Smooth muscle cell (in vitro differentiated cells): ENCODE measurements at regions not wholly inside any gene's neighbourhood (a gene's known extent, or its start where the extent isn't known, plus 50 kb on each side); places are given as distances from the start of the nearest gene placed in this dataset.

ENCODE experiments used
- DNase-seq: peaks from one replicate; lab custom pipeline; 2025; ENCODE audit not compliant: unreplicated experiment; lab: John Stamatoyannopoulos, UW
- H2AFZ ChIP-seq: fragments of 200-600 bp; sonication (generic); 2 replicates; pipeline ENCODE4 v1.6.0; 2016; ENCODE audit warnings: antibody characterized with exemption, low read depth, mild to moderate bottlenecking
- H3F3A ChIP-seq: fragments of 200-600 bp; sonication (generic); 2 replicates; pipeline ENCODE4 v1.6.0; 2017; ENCODE audit warnings: antibody characterized with exemption, low read depth
- H3K27ac ChIP-seq: fragments of 200-600 bp; sonication (generic); 2 replicates; pipeline ENCODE4 v1.5.1; 2016; ENCODE audit warnings: low read depth, mild to moderate bottlenecking
- H3K27me3 ChIP-seq: fragments of 200-600 bp; sonication (generic); 2 replicates; pipeline ENCODE4 v1.6.1; 2016; ENCODE audit warnings: low read depth, mild to moderate bottlenecking
- H3K36me3 ChIP-seq: fragments of 200-600 bp; sonication (generic); 2 replicates; pipeline ENCODE4 v1.5.1; 2016; ENCODE audit warnings: low read depth
- H3K4me1 ChIP-seq: fragments of 200-600 bp; sonication (generic); 2 replicates; pipeline ENCODE4 v1.5.1; 2016; ENCODE audit warnings: low read depth
- H3K4me2 ChIP-seq: fragments of 200-600 bp; sonication (generic); 2 replicates; pipeline ENCODE4 v1.6.0; 2016; ENCODE audit warnings: mild to moderate bottlenecking
- H3K4me3 ChIP-seq: fragments of 200-600 bp; sonication (generic); 2 replicates; pipeline ENCODE4 v1.5.1; 2016; ENCODE audit warnings: mild to moderate bottlenecking
- H3K79me2 ChIP-seq: fragments of 200-600 bp; sonication (generic); 2 replicates; pipeline ENCODE4 v1.6.0; 2016; ENCODE audit warnings: low read depth, mild to moderate bottlenecking
- H3K9ac ChIP-seq: fragments of 200-600 bp; sonication (generic); 2 replicates; pipeline ENCODE4 v1.6.0; 2016; ENCODE audit warnings: low read depth
- H3K9me3 ChIP-seq: fragments of 200-600 bp; sonication (generic); replicated peaks from 2 replicates; pipeline ENCODE4 v1.5.1; 2016; ENCODE audit warnings: low read depth
- H4K20me1 ChIP-seq: fragments of 200-600 bp; sonication (generic); 2 replicates; pipeline ENCODE4 v1.6.0; 2016; ENCODE audit warnings: low read depth
- CTCF ChIP-seq: fragments of 200-600 bp; sonication (generic); IDR thresholded peaks from 2 replicates; pipeline ENCODE4 v1.5.1; 2017; ENCODE audit warnings: borderline replicate concordance, mild to moderate bottlenecking, antibody characterized with exemption; ENCODE audit not compliant: insufficient read depth, poor library complexity, severe bottlenecking
- WGBS: methylation state at CpG from one replicate; pipeline ENCODE4 v1.1.7; 2016; ENCODE audit warnings: low lambda C conversion rate; 5-methylcytosine and 5-hydroxymethylcytosine counted together

- Histone ChIP-seq H3K4me3 (no peak overlapping the region), H3K27me3 (no peaks in the 10 kb centered on the region), H3K79me2 (no peaks in the 10 kb centered on the region), H3K9ac (no peak overlapping the region), H3K36me3 (no peaks in the 10 kb centered on the region), H3K4me1 (no peaks in the 10 kb centered on the region), H4K20me1 (no peaks in the 10 kb centered on the region), H3K27ac (no peak overlapping the region), H3K9me3 (no peaks in the 10 kb centered on the region), H3K4me2 (no peak overlapping the region), H2AFZ (no peak overlapping the region), H3F3A (no peaks in the 10 kb centered on the region)
- 83% methylated on average over 3 of the region's 3 CpGs for WGBS
- no peak for DNase-seq
- no peak for TF ChIP-seq CTCF
Observed at GRCh38 chr18:70994116-70994515, 705.3 kb downstream of the SOCS6 start.

- H3K27ac ChIP-seq: no peak overlapping the region
- H3K9ac ChIP-seq: no peak overlapping the region
- no peaks in the 10 kb centered on the region for H3F3A ChIP-seq
- no peak overlapping the region for H3K4me2 ChIP-seq
- no peak overlapping the region for H2AFZ ChIP-seq
- H4K20me1 ChIP-seq: no peaks in the 10 kb centered on the region
- no peaks in the 10 kb centered on the region for H3K79me2 ChIP-seq
- no peak overlapping the region for H3K4me3 ChIP-seq
- no peaks in the 10 kb centered on the region for H3K36me3 ChIP-seq
- no peak for TF ChIP-seq CTCF
- no peaks in the 10 kb centered on the region for H3K4me1 ChIP-seq
- DNase-seq: no peak
- H3K27me3 ChIP-seq: no peaks in the 10 kb centered on the region
- no peaks in the 10 kb centered on the region for H3K9me3 ChIP-seq
Observed at GRCh38 chr18:70991577-70991976, 702.7 kb downstream of the SOCS6 start.

- no peaks in the 10 kb centered on the region for H3K79me2 ChIP-seq
- no peaks in the 10 kb centered on the region for H3K36me3 ChIP-seq
- no peak overlapping the region for H3K27ac ChIP-seq
- no peak for TF ChIP-seq CTCF
- no peak overlapping the region for H2AFZ ChIP-seq
- no peaks in the 10 kb centered on the region for H3K27me3 ChIP-seq
- H3K9ac ChIP-seq: no peak overlapping the region
- no peak overlapping the region for H3K4me3 ChIP-seq
- no peaks in the 10 kb centered on the region for H3K4me1 ChIP-seq
- DNase-seq: no peak
- no peaks in the 10 kb centered on the region for H3F3A ChIP-seq
- no peaks in the 10 kb centered on the region for H4K20me1 ChIP-seq
- 81% methylated on average over 1 of the region's 1 CpG for WGBS
- H3K4me2 ChIP-seq: no peak overlapping the region
- no peaks in the 10 kb centered on the region for H3K9me3 ChIP-seq
Observed at GRCh38 chr18:70985948-70986347, 697.1 kb downstream of the SOCS6 start.

DNA sequence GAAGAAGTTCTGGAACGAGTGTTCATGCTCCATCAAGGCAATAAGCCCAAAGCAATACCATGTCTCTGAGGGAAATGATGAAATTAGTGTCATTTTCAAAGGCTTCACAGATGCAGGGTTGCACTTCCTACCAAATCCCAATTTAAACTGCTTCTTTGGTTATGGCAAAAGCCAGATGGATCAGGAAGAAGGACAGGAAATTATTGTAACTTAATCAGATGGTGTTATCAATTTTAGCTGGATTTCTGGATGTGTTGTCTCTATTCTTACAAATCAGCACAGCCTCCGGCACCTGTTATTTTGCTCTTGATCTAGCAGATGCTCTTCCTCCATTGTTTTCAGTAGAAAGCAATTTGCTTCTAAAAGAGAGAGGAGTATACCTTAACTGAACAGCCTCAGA, 693.4 kb downstream of the SOCS6 start:
- H3K27me3 ChIP-seq: no peaks in the 10 kb centered on the region
- no peak overlapping the region for H3K4me3 ChIP-seq
- no peaks in the 10 kb centered on the region for H3K4me1 ChIP-seq
- no peaks in the 10 kb centered on the region for H3F3A ChIP-seq
- no peak overlapping the region for H3K4me2 ChIP-seq
- no peak overlapping the region for H3K27ac ChIP-seq
- no peak overlapping the region for H3K9ac ChIP-seq
- no peak for TF ChIP-seq CTCF
- no peaks in the 10 kb centered on the region for H3K79me2 ChIP-seq
- no peaks in the 10 kb centered on the region for H4K20me1 ChIP-seq
- no peak overlapping the region for H2AFZ ChIP-seq
- no peak for DNase-seq
- WGBS: 74% methylated on average over 2 of the region's 2 CpGs
- no peaks in the 10 kb centered on the region for H3K9me3 ChIP-seq
- no peaks in the 10 kb centered on the region for H3K36me3 ChIP-seq
